ENCODE measurements at regions not wholly inside any gene's neighbourhood (a gene's known extent, or its start where the extent isn't known, plus 50 kb on each side); places are given as distances from the start of the nearest gene placed in this dataset.

GRCh38 chr9:36488389-36488756, 84.3 kb upstream of the MELK start:
- no peak for TF ChIP-seq CTCF (conservative IDR thresholded peaks at IDR 0.05)
- no peak for TF ChIP-seq ZFX (IDR thresholded peaks at IDR 0.05)
